Neural crest cell (in vitro differentiated cells): ENCODE measurements at regions not wholly inside any gene's neighbourhood (a gene's known extent, or its start where the extent isn't known, plus 50 kb on each side); places are given as distances from the start of the nearest gene placed in this dataset.
A peak's percentile ranks its signal among the peaks of the same experiment; 100 is the strongest.

Experiments
- DNase-seq: peaks from one replicate; pipeline ENCODE4 v3.0.0; 2021; ENCODE audit warnings: low read depth, mixed read lengths, low spot score
- H3K27ac Mint-ChIP-seq: one replicate; pipeline ENCODE4 v1.8.0; 2021; ENCODE audit warnings: mild to moderate bottlenecking, mixed read lengths; ENCODE audit not compliant: unreplicated experiment
- H3K27me3 Mint-ChIP-seq: 2 replicates; pipeline ENCODE4 v1.8.0; 2021; ENCODE audit warnings: low read depth, mild to moderate bottlenecking, mixed read lengths
- H3K36me3 Mint-ChIP-seq: 2 replicates; pipeline ENCODE4 v1.8.0; 2021; ENCODE audit warnings: low read depth, mild to moderate bottlenecking, mixed read lengths
- H3K4me1 Mint-ChIP-seq: 2 replicates; pipeline ENCODE4 v1.8.0; 2021; ENCODE audit warnings: mixed read lengths
- H3K4me3 Mint-ChIP-seq: one replicate; pipeline ENCODE4 v1.8.0; 2021; ENCODE audit warnings: mild to moderate bottlenecking, mixed read lengths
- H3K9me3 Mint-ChIP-seq: 2 replicates; pipeline ENCODE4 v1.8.0; 2021; ENCODE audit warnings: mixed read lengths
- TF ChIP-seq, protein P1 (sequence below): fragments of 200-600 bp; sonication (generic); conservative IDR thresholded peaks from 2 replicates; pipeline ENCODE4 v1.5.0; 2021; ENCODE audit warnings: antibody characterized with exemption, mild to moderate bottlenecking

DNA sequence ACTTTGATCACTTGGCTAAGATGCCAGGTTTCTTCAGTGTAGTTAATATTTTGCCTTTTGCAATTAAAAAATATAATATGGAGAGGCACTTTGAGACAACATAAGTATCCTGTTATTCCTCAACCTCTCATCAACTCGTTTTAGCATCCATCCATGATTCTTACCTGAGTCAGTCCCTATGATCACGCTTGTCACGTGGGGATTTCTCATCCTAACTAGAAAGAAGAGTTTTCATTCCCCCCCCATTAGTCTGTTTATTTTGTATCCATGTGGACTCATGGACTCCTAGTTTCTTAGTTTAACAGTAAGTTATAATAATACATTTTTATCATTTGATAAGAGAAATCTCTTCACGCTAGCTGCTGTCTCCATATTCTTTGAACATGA lies 110.3 kb downstream of the SLC25A47 start:
- Mint-ChIP-seq H3K4me3 (no peak overlapping the region), H3K4me1 (peaks cover 20% of the 10 kb centered on the region), H3K9me3 (no peaks in the 10 kb centered on the region), H3K27ac (no peak overlapping the region), H3K27me3 (no peaks in the 10 kb centered on the region), H3K36me3 (no peaks in the 10 kb centered on the region)
- DNase-seq, result no peak
- TF ChIP-seq, protein P1, sequence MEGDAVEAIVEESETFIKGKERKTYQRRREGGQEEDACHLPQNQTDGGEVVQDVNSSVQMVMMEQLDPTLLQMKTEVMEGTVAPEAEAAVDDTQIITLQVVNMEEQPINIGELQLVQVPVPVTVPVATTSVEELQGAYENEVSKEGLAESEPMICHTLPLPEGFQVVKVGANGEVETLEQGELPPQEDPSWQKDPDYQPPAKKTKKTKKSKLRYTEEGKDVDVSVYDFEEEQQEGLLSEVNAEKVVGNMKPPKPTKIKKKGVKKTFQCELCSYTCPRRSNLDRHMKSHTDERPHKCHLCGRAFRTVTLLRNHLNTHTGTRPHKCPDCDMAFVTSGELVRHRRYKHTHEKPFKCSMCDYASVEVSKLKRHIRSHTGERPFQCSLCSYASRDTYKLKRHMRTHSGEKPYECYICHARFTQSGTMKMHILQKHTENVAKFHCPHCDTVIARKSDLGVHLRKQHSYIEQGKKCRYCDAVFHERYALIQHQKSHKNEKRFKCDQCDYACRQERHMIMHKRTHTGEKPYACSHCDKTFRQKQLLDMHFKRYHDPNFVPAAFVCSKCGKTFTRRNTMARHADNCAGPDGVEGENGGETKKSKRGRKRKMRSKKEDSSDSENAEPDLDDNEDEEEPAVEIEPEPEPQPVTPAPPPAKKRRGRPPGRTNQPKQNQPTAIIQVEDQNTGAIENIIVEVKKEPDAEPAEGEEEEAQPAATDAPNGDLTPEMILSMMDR, result no peak

DNA sequence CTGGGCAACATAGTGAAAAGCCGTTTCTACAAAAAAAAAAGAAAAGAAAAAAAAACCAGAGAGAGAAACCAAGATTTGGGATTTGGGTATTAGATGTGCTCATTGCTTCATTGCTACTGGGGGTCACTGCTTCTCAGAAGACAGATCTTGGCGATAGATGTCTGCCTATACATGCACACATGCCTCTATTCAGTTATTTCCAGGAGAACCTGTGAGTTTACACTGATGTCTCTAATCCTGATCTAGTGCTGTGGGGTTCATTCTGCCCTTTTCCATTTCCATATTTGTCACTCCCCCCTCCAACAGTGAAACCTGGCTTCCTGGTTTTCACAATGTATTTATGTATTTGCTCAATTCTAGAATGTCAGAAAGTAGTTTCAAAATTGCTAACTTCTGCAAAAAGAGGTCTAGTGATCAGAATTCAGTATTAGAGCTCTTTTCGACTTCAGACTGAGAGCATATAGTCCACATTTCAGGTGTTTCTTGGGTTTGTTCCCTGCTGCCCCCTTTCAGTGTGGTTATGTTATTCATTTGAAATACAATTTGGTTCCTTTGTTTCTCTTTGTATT lies 111.0 kb downstream of the SLC25A47 start:
- H3K4me1 Mint-ChIP-seq, result peaks cover 23% of the 10 kb centered on the region
- no peaks in the 10 kb centered on the region for H3K9me3 Mint-ChIP-seq
- TF ChIP-seq, protein P1, result no peak
- H3K36me3 Mint-ChIP-seq, result no peaks in the 10 kb centered on the region
- DNase-seq, result no peak
- no peaks in the 10 kb centered on the region for H3K27me3 Mint-ChIP-seq
- no peak overlapping the region for H3K27ac Mint-ChIP-seq
- no peak overlapping the region for H3K4me3 Mint-ChIP-seq

GRCh38 chr14:100434911-100435438 lies 111.8 kb downstream of the SLC25A47 start:
- H3K4me3 Mint-ChIP-seq, result no peak overlapping the region
- no peaks in the 10 kb centered on the region for H3K9me3 Mint-ChIP-seq
- no peaks in the 10 kb centered on the region for H3K36me3 Mint-ChIP-seq
- H3K4me1 Mint-ChIP-seq, result peaks cover 30% of the 10 kb centered on the region
- H3K27ac Mint-ChIP-seq, result no peak overlapping the region
- DNase-seq, result no peak
- no peaks in the 10 kb centered on the region for H3K27me3 Mint-ChIP-seq
- TF ChIP-seq, protein P1, result no peak

GRCh38 chr14:100435459-100435858 lies 112.3 kb downstream of the SLC25A47 start:
- TF ChIP-seq, protein P1, result no peak

DNA sequence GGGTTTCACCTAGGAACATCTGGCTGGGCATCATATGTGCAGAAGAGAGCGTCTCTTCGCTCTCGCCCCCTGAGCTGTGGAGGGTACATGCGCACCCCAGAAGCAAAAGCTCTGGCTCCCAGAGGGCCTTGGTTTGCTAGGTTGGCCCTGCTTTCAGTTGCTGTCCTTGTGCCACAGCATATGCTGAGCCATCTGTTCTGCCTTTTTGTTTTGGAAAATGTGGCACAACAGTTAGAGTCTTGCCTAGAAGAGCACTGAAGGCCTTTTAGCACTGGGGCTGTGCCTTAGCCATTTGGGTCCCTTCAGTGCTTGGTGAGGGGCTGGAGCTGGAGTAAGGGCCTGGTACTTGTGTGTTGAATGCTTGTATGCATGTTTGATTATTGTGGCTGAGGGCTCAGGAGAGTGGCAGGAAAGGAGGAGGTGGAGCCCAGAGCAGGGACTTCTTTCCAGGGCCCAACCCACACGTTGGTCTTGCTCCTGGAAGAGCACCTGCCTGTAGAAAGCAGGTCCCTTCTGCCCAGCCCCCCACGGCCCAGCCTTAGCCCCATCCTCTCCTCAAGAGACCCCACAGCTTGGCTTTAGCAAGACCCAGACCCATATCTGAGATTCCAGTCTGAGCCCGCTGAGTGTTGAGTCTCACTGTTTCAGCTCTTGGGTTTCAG lies 113.7 kb downstream of the SLC25A47 start:
- DNase-seq, result no peak
- H3K36me3 Mint-ChIP-seq, result no peaks in the 10 kb centered on the region
- no peaks in the 10 kb centered on the region for H3K27me3 Mint-ChIP-seq
- H3K27ac Mint-ChIP-seq, result no peak overlapping the region
- no peaks in the 10 kb centered on the region for H3K9me3 Mint-ChIP-seq
- TF ChIP-seq, protein P1, result no peak
- peaks cover 36% of the 10 kb centered on the region for H3K4me1 Mint-ChIP-seq
- no peak overlapping the region for H3K4me3 Mint-ChIP-seq

More at GRCh38 chr14:100435459-100435858, 112.3 kb downstream of the SLC25A47 start:
- Mint-ChIP-seq H3K36me3 (no peaks in the 10 kb centered on the region), H3K9me3 (no peaks in the 10 kb centered on the region), H3K27ac (peak overlapping the region; percentile 46), H3K4me1 (peaks cover 35% of the 10 kb centered on the region), H3K27me3 (no peaks in the 10 kb centered on the region), H3K4me3 (no peak overlapping the region)
- DNase-seq, result no peak
